Bronchial epithelial cell (primary cell): ENCODE measurements at regions not wholly inside any gene's neighbourhood (a gene's known extent, or its start where the extent isn't known, plus 50 kb on each side); places are given as distances from the start of the nearest gene placed in this dataset.

ENCODE experiments used
- DNase-seq: peaks from one replicate; pipeline ENCODE4 v3.0.0-alpha.2; 2010; ENCODE audit warnings: low read depth
- FAIRE-seq: peaks from 2 replicates; lab custom pipeline; 2011; peaks lifted over from hg19 to GRCh38; lab: Jason Lieb, UNC
- H3K27me3 ChIP-seq: 2 replicates; pipeline ENCODE4 v1.5.1; 2011; ENCODE audit warnings: low read length; ENCODE audit not compliant: control insufficient read depth, insufficient read depth
- H3K36me3 ChIP-seq: 2 replicates; pipeline ENCODE4 v1.5.1; 2011; ENCODE audit warnings: low read length; ENCODE audit not compliant: control insufficient read depth, insufficient read depth
- H3K4me3 ChIP-seq: 2 replicates; pipeline ENCODE4 v1.5.1; 2011; ENCODE audit warnings: mild to moderate bottlenecking, low read depth, low read length, control low read depth
- TF ChIP-seq, protein P1 (sequence below): IDR thresholded peaks from 2 replicates; pipeline ENCODE4 v1.5.1; 2011; ENCODE audit warnings: mild to moderate bottlenecking, moderate library complexity, low read length, control low read depth, inconsistent platforms; ENCODE audit not compliant: insufficient read depth, severe bottlenecking

DNA sequence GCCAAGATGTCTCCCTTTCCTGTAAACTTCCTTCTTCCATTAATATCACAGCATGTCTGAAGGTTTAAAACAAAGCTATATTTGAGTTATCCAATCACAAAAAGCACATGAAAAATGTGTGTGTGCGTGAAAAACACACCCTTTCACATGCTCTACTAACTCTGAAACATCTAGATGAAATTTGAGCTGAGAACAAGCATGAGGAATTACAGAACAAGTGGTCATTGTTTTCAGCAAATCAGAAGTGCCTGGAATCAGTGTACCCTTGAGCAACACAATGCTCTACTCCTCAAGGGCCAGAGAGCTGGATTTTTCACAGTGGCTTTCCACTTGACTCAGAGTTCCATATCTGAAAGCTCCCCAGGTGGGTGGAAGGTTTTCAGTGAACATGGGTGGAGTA lies 255.9 kb downstream of the PSAT1 start:
- Histone ChIP-seq H3K27me3 (no peaks in the 10 kb centered on the region), H3K4me3 (no peak overlapping the region), H3K36me3 (no peaks in the 10 kb centered on the region)
- DNase-seq (no peak), FAIRE-seq (no peak)
- TF ChIP-seq, protein P1, sequence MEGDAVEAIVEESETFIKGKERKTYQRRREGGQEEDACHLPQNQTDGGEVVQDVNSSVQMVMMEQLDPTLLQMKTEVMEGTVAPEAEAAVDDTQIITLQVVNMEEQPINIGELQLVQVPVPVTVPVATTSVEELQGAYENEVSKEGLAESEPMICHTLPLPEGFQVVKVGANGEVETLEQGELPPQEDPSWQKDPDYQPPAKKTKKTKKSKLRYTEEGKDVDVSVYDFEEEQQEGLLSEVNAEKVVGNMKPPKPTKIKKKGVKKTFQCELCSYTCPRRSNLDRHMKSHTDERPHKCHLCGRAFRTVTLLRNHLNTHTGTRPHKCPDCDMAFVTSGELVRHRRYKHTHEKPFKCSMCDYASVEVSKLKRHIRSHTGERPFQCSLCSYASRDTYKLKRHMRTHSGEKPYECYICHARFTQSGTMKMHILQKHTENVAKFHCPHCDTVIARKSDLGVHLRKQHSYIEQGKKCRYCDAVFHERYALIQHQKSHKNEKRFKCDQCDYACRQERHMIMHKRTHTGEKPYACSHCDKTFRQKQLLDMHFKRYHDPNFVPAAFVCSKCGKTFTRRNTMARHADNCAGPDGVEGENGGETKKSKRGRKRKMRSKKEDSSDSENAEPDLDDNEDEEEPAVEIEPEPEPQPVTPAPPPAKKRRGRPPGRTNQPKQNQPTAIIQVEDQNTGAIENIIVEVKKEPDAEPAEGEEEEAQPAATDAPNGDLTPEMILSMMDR: no peak

- DNase-seq: no peak
- Histone ChIP-seq H3K36me3 (no peaks in the 10 kb centered on the region), H3K4me3 (no peak overlapping the region), H3K27me3 (no peaks in the 10 kb centered on the region)
- FAIRE-seq: no peak
- TF ChIP-seq, protein P1: no peak
Observed at GRCh38 chr9:78557540-78557939, 260.6 kb downstream of the PSAT1 start.

DNA sequence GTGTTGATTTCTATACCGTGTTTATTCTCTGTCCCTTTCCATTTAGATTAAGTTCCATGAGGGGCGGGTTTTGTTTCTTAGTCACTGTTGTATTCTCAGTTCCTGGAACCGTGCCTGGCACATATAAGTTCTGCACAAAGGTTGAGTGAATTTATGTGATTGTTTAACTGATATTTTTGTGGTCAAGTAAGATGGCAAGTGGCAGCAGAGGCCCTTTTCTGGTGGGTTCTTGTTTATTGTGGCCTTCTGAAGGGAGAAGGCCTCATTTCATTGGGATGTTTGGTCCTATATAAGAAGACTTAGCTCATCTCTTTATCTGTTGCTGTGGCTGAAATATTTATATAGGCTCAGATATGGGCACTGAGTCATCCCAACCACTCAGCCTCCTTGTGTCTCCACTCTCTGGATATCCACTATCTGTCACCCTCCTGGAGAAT lies 262.5 kb downstream of the PSAT1 start:
- TF ChIP-seq, protein P1: no peak
- no peaks in the 10 kb centered on the region for H3K27me3 ChIP-seq
- no peak overlapping the region for H3K4me3 ChIP-seq
- DNase-seq: peak; percentile 7
- no peak for FAIRE-seq
- no peaks in the 10 kb centered on the region for H3K36me3 ChIP-seq

GRCh38 chr9:78562021-78562420 lies 265.1 kb downstream of the PSAT1 start:
- FAIRE-seq: no peak
- Histone ChIP-seq H3K36me3 (no peaks in the 10 kb centered on the region), H3K4me3 (no peak overlapping the region), H3K27me3 (no peaks in the 10 kb centered on the region)
- no peak for DNase-seq
- TF ChIP-seq, protein P1: no peak

- DNase-seq (no peak), FAIRE-seq (no peak)
- Histone ChIP-seq H3K27me3 (no peaks in the 10 kb centered on the region), H3K4me3 (no peak overlapping the region), H3K36me3 (no peaks in the 10 kb centered on the region)
- TF ChIP-seq, protein P1: no peak
Observed at GRCh38 chr9:78563269-78563668, 266.3 kb downstream of the PSAT1 start.

DNA sequence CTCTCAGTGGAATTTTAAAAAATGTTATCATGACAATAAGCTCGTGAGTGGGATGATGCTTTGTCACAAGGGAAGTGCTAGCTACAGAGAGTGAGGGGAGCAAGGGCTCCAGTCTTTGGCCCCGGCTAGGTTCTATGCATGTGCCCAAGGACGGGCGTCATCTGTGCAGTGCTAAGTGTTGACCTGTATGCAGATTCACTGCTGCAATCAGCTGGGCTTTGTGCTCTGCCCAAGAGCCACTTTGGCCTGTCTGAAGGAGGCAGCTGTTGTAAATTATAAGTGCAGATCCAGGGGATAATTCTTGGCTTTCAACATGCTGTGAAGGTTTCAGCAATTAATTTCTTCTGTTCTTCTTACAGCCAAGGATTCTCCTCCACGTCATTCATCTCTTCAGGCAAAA lies 268.6 kb downstream of the PSAT1 start:
- Histone ChIP-seq H3K4me3 (no peak overlapping the region), H3K36me3 (no peaks in the 10 kb centered on the region), H3K27me3 (no peaks in the 10 kb centered on the region)
- FAIRE-seq (no peak), DNase-seq (no peak)
- TF ChIP-seq, protein P1: no peak
